Loucy (cell line): ENCODE measurements at regions not wholly inside any gene's neighbourhood (a gene's known extent, or its start where the extent isn't known, plus 50 kb on each side); places are given as distances from the start of the nearest gene placed in this dataset.

ENCODE experiments used
- H2AFZ ChIP-seq: fragments of 200-600 bp; sonication (generic); 2 replicates; pipeline ENCODE4 v1.6.0; 2016; ENCODE audit warnings: antibody characterized with exemption, mild to moderate bottlenecking, low read length, moderate library complexity
- H3F3A ChIP-seq: fragments of 200-600 bp; 2 replicates; pipeline ENCODE4 v1.6.0; 2016; ENCODE audit warnings: antibody characterized with exemption, low read depth, mild to moderate bottlenecking
- H3K27me3 ChIP-seq: fragments of 200-600 bp; sonication (generic); 2 replicates; pipeline ENCODE4 v1.6.1; 2014; ENCODE audit warnings: low read length, mild to moderate bottlenecking; ENCODE audit not compliant: insufficient read depth, poor library complexity, severe bottlenecking
- H3K36me3 ChIP-seq: fragments of 200-600 bp; sonication (generic); 2 replicates; pipeline ENCODE4 v1.6.1; 2016; ENCODE audit warnings: low read length; ENCODE audit not compliant: insufficient read depth
- H3K4me1 ChIP-seq: fragments of 200-600 bp; sonication (generic); 2 replicates; pipeline ENCODE4 v1.5.1; 2014; ENCODE audit warnings: low read length, mild to moderate bottlenecking; ENCODE audit not compliant: insufficient read depth, poor library complexity, severe bottlenecking
- H3K4me2 ChIP-seq: fragments of 200-600 bp; sonication (generic); 2 replicates; pipeline ENCODE4 v1.6.0; 2014; ENCODE audit warnings: antibody characterized with exemption, low read length, low read depth, mild to moderate bottlenecking; ENCODE audit not compliant: poor library complexity, severe bottlenecking
- H3K4me3 ChIP-seq: fragments of 200-600 bp; sonication (generic); 2 replicates; pipeline ENCODE4 v1.5.1; 2014; ENCODE audit warnings: low read length, mild to moderate bottlenecking, mixed read lengths; ENCODE audit not compliant: poor library complexity, severe bottlenecking
- H3K79me2 ChIP-seq: fragments of 200-600 bp; sonication (generic); 2 replicates; pipeline ENCODE4 v1.6.1; 2014; ENCODE audit warnings: low read length; ENCODE audit not compliant: insufficient read depth
- H3K9ac ChIP-seq: fragments of 200-600 bp; sonication (generic); 2 replicates; pipeline ENCODE4 v1.6.0; 2014; ENCODE audit warnings: mild to moderate bottlenecking, low read depth, low read length, moderate library complexity; ENCODE audit not compliant: poor library complexity, severe bottlenecking
- H3K9me2 ChIP-seq: fragments of 200-600 bp; sonication (generic); replicated peaks from 2 replicates; pipeline ENCODE4 v1.6.1; 2016; ENCODE audit warnings: low read depth, low read length, mixed read lengths
- H3K9me3 ChIP-seq: fragments of 200-600 bp; sonication (generic); 2 replicates; pipeline ENCODE4 v1.6.1; 2014; ENCODE audit warnings: mild to moderate bottlenecking, antibody characterized with exemption, low read length, low read depth; ENCODE audit not compliant: insufficient read depth
- H4K20me1 ChIP-seq: fragments of 200-600 bp; sonication (generic); 2 replicates; pipeline ENCODE4 v1.6.0; 2014; ENCODE audit warnings: antibody characterized with exemption, low read length, mild to moderate bottlenecking; ENCODE audit not compliant: insufficient read depth, poor library complexity, severe bottlenecking
- EZH2phosphoT487 ChIP-seq: fragments of 200-600 bp; IDR thresholded peaks from 2 replicates; pipeline ENCODE4 v1.6.1; 2018; ENCODE audit warnings: antibody characterized with exemption, mild to moderate bottlenecking, moderate library complexity, borderline replicate concordance
- TF ChIP-seq, protein P1 (sequence below): fragments of 200-600 bp; sonication (generic); conservative IDR thresholded peaks from 2 replicates; pipeline ENCODE4 v1.5.1; 2014; ENCODE audit warnings: mild to moderate bottlenecking, antibody characterized with exemption, low read length

DNA sequence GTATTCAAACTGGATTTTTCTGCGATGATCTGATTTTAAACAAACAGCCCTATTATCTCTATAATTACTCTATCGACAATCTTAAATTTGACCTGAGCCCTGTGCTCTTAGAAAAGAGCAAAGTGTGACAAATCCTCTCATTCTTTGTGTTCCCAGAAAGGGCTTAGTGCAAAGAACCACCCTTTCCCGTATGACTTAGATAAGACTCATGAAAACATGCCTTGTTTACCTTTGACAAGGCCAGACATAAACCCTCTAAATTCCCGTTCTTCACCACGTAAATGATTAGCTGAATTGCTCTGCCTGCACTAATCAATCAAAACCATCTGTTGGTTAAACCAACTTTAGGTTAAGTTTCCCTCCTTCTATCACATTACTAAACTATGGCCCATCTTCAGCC lies 285.7 kb upstream of the SEL1L start:
- Histone ChIP-seq H3K27me3 (no peaks in the 10 kb centered on the region), H3K79me2 (no peaks in the 10 kb centered on the region), H3K9me3 (no peaks in the 10 kb centered on the region), H2AFZ (no peak overlapping the region), H3K4me3 (no peak overlapping the region), H4K20me1 (no peaks in the 10 kb centered on the region), H3F3A (no peaks in the 10 kb centered on the region), H3K36me3 (no peaks in the 10 kb centered on the region), H3K4me2 (no peak overlapping the region), H3K4me1 (no peaks in the 10 kb centered on the region), H3K9ac (no peak overlapping the region), H3K9me2 (no peaks in the 10 kb centered on the region)
- TF ChIP-seq, protein P1, sequence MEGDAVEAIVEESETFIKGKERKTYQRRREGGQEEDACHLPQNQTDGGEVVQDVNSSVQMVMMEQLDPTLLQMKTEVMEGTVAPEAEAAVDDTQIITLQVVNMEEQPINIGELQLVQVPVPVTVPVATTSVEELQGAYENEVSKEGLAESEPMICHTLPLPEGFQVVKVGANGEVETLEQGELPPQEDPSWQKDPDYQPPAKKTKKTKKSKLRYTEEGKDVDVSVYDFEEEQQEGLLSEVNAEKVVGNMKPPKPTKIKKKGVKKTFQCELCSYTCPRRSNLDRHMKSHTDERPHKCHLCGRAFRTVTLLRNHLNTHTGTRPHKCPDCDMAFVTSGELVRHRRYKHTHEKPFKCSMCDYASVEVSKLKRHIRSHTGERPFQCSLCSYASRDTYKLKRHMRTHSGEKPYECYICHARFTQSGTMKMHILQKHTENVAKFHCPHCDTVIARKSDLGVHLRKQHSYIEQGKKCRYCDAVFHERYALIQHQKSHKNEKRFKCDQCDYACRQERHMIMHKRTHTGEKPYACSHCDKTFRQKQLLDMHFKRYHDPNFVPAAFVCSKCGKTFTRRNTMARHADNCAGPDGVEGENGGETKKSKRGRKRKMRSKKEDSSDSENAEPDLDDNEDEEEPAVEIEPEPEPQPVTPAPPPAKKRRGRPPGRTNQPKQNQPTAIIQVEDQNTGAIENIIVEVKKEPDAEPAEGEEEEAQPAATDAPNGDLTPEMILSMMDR: no peak
- no peak for TF ChIP-seq EZH2phosphoT487

DNA sequence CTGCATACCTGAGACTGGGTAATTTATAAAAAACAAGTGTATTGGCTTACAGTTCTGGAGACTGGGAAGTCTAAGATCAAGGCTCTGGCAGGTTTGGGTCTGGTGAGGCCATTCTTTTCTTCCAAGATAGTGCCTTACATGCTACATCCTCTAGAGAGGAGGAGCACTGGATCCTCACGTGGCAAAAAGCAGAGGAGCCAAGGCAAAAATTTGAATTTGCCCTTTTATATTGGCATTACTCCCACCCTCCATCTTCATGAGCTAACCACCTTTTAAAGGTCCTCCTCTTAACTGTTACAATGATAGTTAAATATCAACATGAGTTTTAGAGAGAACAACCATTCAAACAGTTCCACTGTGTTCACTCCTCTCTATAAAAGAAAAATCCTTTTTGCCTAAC lies 286.3 kb upstream of the SEL1L start:
- Histone ChIP-seq H3K9ac (no peak overlapping the region), H3K9me2 (no peaks in the 10 kb centered on the region), H3K4me2 (no peak overlapping the region), H2AFZ (no peak overlapping the region), H3K27me3 (no peaks in the 10 kb centered on the region), H3F3A (no peaks in the 10 kb centered on the region), H4K20me1 (no peaks in the 10 kb centered on the region), H3K4me1 (no peaks in the 10 kb centered on the region), H3K4me3 (no peak overlapping the region), H3K36me3 (no peaks in the 10 kb centered on the region), H3K9me3 (no peaks in the 10 kb centered on the region), H3K79me2 (no peaks in the 10 kb centered on the region)
- TF ChIP-seq, protein P1: no peak
- TF ChIP-seq EZH2phosphoT487: no peak

DNA sequence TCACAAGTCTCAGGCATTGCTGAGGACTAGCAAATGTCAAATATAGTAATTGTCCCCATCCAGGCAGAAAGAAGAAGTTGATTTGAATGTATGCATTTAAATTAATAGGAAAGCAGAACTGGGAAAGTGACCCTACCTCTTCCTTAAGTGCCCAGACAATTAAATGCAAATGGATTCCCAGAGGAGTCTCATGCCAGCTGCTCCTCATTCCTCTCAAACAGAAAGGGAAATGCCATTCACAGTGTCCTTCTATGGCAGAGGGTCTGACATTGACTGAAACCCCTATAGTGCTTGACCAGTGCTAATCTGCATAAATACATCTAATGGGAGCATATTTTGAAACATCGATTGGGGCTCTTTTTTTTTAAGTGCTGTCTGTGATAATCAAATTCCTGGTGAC lies 292.4 kb upstream of the SEL1L start:
- no peaks in the 10 kb centered on the region for H3K36me3 ChIP-seq
- H3K9me2 ChIP-seq: no peaks in the 10 kb centered on the region
- no peak overlapping the region for H3K4me2 ChIP-seq
- no peaks in the 10 kb centered on the region for H3K4me1 ChIP-seq
- H3K4me3 ChIP-seq: no peak overlapping the region
- H4K20me1 ChIP-seq: no peaks in the 10 kb centered on the region
- H3F3A ChIP-seq: no peaks in the 10 kb centered on the region
- H3K9ac ChIP-seq: no peak overlapping the region
- no peak overlapping the region for H2AFZ ChIP-seq
- no peak for TF ChIP-seq EZH2phosphoT487
- TF ChIP-seq, protein P1: no peak
- H3K27me3 ChIP-seq: no peaks in the 10 kb centered on the region
- H3K9me3 ChIP-seq: no peaks in the 10 kb centered on the region
- H3K79me2 ChIP-seq: no peaks in the 10 kb centered on the region
